Peyer's patch (tissue), 4 donors: ENCODE measurements at regions not wholly inside any gene's neighbourhood (a gene's known extent, or its start where the extent isn't known, plus 50 kb on each side); places are given as distances from the start of the nearest gene placed in this dataset.

Source experiments
- CTCF ChIP-seq, 6 experiments: fragments of 450-650 bp in 4 of 6; fragments of 200-600 bp in 2 of 6; sonication (generic) in 1 of 6; IDR thresholded peaks; one replicate each; pipeline ENCODE4 v1.5.1; 2017 to 2019; ENCODE audit warnings: antibody characterized with exemption in 6 of 6, mild to moderate bottlenecking in 3 of 6, moderate library complexity in 1 of 6
- POLR2A ChIP-seq, 2 donors: fragments of 450-650 bp; IDR thresholded peaks; one replicate each; pipeline ENCODE4 v1.5.1; 2017; ENCODE audit warnings: antibody characterized with exemption in 2 of 2, mild to moderate bottlenecking in 2 of 2, moderate library complexity in 2 of 2

DNA sequence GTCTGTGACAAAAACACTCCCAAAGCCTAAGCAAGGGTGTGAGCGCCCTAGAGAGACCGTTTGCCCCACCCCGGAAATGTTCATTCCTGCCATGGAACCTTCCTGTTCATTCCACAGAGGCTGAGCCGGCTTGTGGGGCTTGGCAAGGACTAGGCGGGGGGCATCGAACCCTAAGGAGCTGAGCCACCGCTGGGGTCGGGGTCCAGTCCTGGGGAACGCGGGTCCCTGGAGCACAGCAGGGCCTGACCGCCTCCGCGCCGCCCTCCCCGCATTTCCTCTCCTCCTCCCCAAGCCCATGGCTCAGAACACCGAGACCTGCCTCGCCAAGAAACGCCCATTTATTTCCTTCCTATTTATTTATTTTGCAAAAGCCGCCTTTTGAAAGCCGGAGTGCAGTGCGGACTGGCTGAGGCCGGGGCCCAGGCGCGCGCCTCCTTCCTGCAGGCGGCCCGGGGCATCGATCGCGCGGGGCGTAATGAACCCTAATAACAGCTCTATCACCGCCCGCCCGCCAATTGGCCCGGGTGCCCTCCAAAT, 228.9 kb upstream of the IRX4 start:
- TF ChIP-seq CTCF (IDR thresholded peaks at IDR 0.05), result no peak
- TF ChIP-seq POLR2A (IDR thresholded peaks at IDR 0.05), result no peak
